ENCODE measurements at regions not wholly inside any gene's neighbourhood (a gene's known extent, or its start where the extent isn't known, plus 50 kb on each side); places are given as distances from the start of the nearest gene placed in this dataset.

DNA sequence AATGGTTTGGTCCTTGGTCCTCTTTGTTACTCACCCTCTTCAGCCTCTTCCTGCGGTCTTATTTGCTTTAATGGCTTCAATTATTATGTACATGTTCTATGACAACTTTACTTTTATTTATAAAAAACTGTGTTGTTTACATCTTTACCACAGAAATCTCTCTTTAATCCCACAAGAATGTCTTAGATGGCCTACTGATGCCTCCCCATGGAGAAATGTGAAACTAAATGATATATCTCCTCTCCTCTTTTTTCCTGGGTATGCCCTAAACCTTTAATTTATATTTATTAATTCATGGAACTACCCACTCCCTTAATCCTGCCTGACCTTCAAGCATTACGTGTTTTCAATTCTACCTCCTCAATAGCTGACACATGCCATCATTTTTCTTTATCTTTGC, 573.2 kb downstream of the CENPC start:
- TF ChIP-seq, protein P1, sequence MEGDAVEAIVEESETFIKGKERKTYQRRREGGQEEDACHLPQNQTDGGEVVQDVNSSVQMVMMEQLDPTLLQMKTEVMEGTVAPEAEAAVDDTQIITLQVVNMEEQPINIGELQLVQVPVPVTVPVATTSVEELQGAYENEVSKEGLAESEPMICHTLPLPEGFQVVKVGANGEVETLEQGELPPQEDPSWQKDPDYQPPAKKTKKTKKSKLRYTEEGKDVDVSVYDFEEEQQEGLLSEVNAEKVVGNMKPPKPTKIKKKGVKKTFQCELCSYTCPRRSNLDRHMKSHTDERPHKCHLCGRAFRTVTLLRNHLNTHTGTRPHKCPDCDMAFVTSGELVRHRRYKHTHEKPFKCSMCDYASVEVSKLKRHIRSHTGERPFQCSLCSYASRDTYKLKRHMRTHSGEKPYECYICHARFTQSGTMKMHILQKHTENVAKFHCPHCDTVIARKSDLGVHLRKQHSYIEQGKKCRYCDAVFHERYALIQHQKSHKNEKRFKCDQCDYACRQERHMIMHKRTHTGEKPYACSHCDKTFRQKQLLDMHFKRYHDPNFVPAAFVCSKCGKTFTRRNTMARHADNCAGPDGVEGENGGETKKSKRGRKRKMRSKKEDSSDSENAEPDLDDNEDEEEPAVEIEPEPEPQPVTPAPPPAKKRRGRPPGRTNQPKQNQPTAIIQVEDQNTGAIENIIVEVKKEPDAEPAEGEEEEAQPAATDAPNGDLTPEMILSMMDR (IDR thresholded peaks at IDR 0.05; ENCODE audit: low read depth, low read length, poor library complexity, severe bottlenecking) = no peak
- no peak for TF ChIP-seq EZH2phosphoT487 (IDR thresholded peaks at IDR 0.05; ENCODE audit: borderline replicate concordance, low read length)
